ENCODE measurements at regions not wholly inside any gene's neighbourhood (a gene's known extent, or its start where the extent isn't known, plus 50 kb on each side); places are given as distances from the start of the nearest gene placed in this dataset.

DNA sequence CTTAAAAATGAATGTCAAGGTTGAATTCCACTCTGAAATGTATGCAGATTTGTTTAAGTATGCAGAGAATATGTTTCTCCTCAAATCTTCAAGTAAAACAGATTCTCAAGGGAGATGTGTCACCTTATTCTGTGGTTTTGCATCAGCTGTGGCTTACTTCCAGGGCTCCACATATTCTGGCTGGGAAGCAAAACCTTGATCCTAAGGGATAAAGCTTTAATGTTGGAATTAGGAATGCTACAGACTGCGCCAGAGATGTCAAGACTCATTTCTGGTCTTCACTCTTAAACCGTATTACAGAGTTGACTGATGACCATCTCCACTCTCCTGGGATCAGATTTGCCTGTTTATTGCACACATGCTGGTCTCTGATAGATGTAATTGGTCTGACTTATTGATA is 143.9 kb upstream of the DIPK2B start:
- TF ChIP-seq, protein P1, sequence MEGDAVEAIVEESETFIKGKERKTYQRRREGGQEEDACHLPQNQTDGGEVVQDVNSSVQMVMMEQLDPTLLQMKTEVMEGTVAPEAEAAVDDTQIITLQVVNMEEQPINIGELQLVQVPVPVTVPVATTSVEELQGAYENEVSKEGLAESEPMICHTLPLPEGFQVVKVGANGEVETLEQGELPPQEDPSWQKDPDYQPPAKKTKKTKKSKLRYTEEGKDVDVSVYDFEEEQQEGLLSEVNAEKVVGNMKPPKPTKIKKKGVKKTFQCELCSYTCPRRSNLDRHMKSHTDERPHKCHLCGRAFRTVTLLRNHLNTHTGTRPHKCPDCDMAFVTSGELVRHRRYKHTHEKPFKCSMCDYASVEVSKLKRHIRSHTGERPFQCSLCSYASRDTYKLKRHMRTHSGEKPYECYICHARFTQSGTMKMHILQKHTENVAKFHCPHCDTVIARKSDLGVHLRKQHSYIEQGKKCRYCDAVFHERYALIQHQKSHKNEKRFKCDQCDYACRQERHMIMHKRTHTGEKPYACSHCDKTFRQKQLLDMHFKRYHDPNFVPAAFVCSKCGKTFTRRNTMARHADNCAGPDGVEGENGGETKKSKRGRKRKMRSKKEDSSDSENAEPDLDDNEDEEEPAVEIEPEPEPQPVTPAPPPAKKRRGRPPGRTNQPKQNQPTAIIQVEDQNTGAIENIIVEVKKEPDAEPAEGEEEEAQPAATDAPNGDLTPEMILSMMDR (IDR thresholded peaks at IDR 0.05; ENCODE audit: control insufficient read depth, insufficient read depth, low read depth, low read length, missing control alignments), result no peak
- H3K4me3 ChIP-seq (ENCODE audit: control insufficient read depth, low read depth, low read length), result no peak overlapping the region
- peak; percentile 53 for DNase-seq (ENCODE audit: low read depth)

DNA sequence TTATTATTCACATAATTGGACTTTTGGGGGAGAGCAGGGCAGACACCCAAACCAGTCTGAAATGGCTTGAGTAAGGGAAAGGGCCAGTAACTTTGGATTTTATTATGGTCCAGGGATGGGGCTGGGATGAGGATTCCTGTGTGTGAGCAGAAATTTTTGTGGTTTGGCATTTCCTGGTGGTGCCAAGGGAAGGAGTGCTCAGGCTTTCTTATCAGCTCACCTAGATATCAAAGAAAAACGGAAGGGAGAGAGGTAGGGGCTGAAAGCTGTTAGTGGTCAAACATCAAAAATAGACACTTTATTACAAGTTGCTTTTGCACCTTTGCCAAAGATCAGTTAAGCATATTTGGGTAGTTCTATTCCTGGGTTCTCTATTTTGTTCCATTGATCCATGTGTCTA is 128.5 kb upstream of the DIPK2B start:
- no peak for DNase-seq (ENCODE audit: low read depth)
- TF ChIP-seq, protein P1 (IDR thresholded peaks at IDR 0.05; ENCODE audit: control insufficient read depth, insufficient read depth, low read depth, low read length, missing control alignments), result no peak

DNA sequence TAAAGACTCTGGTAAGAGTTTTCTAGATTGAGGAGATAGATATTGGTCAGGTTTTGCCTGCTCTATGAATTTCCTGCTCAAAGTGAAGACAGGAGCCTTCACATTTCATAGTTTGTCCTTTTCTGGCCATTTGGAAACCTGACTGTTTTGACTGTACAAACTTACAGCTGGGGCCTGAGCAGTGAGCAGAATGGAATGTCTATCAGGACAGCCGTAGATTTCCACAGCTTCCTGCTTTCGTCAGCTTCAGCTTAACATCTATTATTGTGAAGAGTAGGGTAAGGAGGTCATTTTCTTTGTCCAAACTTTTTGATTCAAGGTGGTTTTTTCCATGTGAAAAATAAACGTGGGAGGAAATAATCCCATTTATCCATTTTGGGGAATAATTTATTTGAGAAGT is 124.3 kb upstream of the DIPK2B start:
- H3K4me3 ChIP-seq (ENCODE audit: control insufficient read depth, low read depth, low read length), result no peak overlapping the region
- TF ChIP-seq, protein P1 (IDR thresholded peaks at IDR 0.05; ENCODE audit: control insufficient read depth, insufficient read depth, low read depth, low read length, missing control alignments), result no peak
- no peak for DNase-seq (ENCODE audit: low read depth)

More for the DNA sequence above, 128.5 kb upstream of the DIPK2B start:
- no peak overlapping the region for H3K4me3 ChIP-seq (ENCODE audit: control insufficient read depth, low read depth, low read length)

DNA sequence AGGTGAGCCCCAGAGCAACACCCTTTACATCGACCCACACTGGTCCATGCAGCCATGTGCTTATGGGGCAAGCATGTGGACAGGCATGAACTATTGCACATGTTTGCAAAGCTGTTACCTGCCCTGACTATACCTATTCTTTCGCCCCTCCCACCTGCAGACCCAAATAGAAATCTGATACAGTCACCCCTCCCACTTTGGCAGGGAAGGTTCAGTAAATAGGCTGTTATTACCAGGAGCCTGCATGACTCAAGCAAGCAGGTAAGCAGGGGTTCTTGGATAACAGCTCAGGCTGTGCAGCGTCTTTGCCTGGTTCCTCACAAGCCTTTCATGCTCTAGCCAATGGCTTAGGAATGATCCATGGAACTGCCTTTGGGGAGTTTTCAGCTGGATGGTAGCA is 122.7 kb upstream of the DIPK2B start:
- no peak for DNase-seq (ENCODE audit: low read depth)
- TF ChIP-seq, protein P1 (IDR thresholded peaks at IDR 0.05; ENCODE audit: control insufficient read depth, insufficient read depth, low read depth, low read length, missing control alignments), result no peak
- H3K4me3 ChIP-seq (ENCODE audit: control insufficient read depth, low read depth, low read length), result no peak overlapping the region

DNA sequence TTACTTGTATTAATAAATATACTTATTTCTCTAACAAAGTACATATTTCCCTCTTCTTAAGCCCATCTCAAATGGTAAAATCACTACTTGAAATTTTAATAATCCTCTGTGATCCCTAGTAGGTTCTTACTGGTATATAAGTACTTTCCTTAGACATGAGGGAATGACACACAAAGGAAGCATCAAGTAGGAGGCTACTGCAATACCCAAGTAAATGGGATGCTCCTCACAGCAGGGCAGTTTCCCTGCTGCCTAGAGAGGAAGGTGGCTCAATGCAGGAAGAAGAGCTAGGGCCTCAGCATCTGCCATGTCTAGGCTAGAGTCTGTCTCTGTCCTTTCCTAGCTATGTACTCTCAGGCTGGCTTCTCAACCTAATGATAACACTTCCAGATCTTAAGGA is 122.1 kb upstream of the DIPK2B start:
- no peak for DNase-seq (ENCODE audit: low read depth)
- TF ChIP-seq, protein P1 (IDR thresholded peaks at IDR 0.05; ENCODE audit: control insufficient read depth, insufficient read depth, low read depth, low read length, missing control alignments), result no peak
- no peak overlapping the region for H3K4me3 ChIP-seq (ENCODE audit: control insufficient read depth, low read depth, low read length)

DNA sequence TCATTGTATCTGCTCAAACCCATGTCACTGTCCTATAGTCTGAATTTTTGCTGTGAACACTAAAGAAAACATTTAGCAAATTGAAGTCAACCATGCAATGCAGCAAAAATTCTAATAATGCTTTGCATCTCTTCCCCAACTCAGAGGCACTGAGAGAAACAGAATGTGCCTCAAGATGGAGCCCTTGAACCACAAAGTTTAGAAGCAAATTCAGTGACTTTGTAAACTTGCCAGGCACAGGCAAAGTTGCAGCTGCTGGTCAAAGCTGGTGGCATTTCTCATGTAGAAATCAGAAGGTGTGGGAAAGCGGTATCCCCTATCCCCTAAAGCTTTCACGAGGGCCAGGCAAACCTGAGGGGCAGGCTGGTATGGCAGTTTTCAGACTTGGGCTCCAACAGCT is 121.7 kb upstream of the DIPK2B start:
- peak; percentile 71 for DNase-seq (ENCODE audit: low read depth)
- H3K4me3 ChIP-seq (ENCODE audit: control insufficient read depth, low read depth, low read length), result no peak overlapping the region
- TF ChIP-seq, protein P1 (IDR thresholded peaks at IDR 0.05; ENCODE audit: control insufficient read depth, insufficient read depth, low read depth, low read length, missing control alignments), result peak; percentile 69

DNA sequence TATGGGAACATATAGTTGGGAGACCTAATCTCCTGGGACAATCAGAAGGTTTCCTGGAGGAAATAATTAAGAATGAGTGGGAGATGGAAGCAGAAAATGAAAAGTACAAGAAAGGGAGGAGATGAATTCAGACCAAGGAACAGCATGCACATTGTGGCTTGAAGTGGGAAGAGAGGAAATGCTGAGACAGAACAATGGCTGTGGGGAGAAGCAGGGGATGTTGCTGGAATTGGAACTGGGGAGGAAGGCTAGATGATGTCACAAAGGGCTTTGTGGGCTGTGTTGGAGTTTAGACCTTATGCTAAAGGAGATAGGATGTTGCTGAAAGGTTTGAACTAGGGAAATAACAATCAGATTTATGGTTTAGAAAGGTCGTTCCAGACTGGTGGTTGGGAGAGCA is 119.5 kb upstream of the DIPK2B start:
- no peak for DNase-seq (ENCODE audit: low read depth)
- TF ChIP-seq, protein P1 (IDR thresholded peaks at IDR 0.05; ENCODE audit: control insufficient read depth, insufficient read depth, low read depth, low read length, missing control alignments), result no peak
- H3K4me3 ChIP-seq (ENCODE audit: control insufficient read depth, low read depth, low read length), result no peak overlapping the region

Measured in AG09309 (cell line).